ENCODE measurements at regions not wholly inside any gene's neighbourhood (a gene's known extent, or its start where the extent isn't known, plus 50 kb on each side); places are given as distances from the start of the nearest gene placed in this dataset.

GRCh38 chr7:104054362-104054761 lies 64.9 kb upstream of the RELN start:
- Histone ChIP-seq H3K4me1 (ENCODE audit: control insufficient read depth in 1 of 2, insufficient read depth in 2 of 2, low read depth in 1 of 2, low read length in 1 of 2) (no peaks in the 10 kb centered on the region), H3K27me3 (ENCODE audit: insufficient read depth) (0 out of 2 replicates have a peak, but pooled peaks cover 7% of the 10 kb centered on the region), H3K9me2 (no peaks in the 10 kb centered on the region), H4K20me1 (ENCODE audit: insufficient read depth) (no peaks in the 10 kb centered on the region), H3K36me3 (replicated peaks in 1 of 2; ENCODE audit: control insufficient read depth in 1 of 2, insufficient read depth in 2 of 2, low read length in 1 of 2) (no peaks in the 10 kb centered on the region), H2AFZ (ENCODE audit: low read depth) (no peak overlapping the region), H3K4me2 (no peak overlapping the region), H3K27ac (ENCODE audit: low read depth in 2 of 2, low read length in 1 of 2) (no peak overlapping the region), H3K9ac (no peak overlapping the region), H3K9me3 (no peaks in the 10 kb centered on the region), H3K79me2 (ENCODE audit: insufficient read depth) (no peaks in the 10 kb centered on the region), H3K4me3 (ENCODE audit: low read depth in 2 of 2, low read length in 1 of 2) (no peak overlapping the region), H3F3A (replicated peaks; ENCODE audit: insufficient read depth) (no peaks in the 10 kb centered on the region)
- ChIA-PET POLR2A (no interaction called here), CTCF (interaction anchor here (0.8 to 1.6 kb wide), 3 partner anchors 9 to 440 kb away, joined by 3 to 5 read pairs (median 3); no protein-coding TSS in a partner anchor)
- WGBS (ENCODE audit: low lambda C conversion rate), result 61% methylated on average over 1 of the region's 1 CpG
- TF ChIP-seq SMC3 (IDR thresholded peaks at IDR 0.05; ENCODE audit: low read depth, low read length) (no peak), RFX5 (IDR thresholded peaks at IDR 0.05; ENCODE audit: low read length) (no peak), USF2 (IDR thresholded peaks at IDR 0.05; ENCODE audit: borderline replicate concordance, low read depth, low read length) (no peak), NFIC (IDR thresholded peaks at IDR 0.05; ENCODE audit: borderline replicate concordance) (no peak), RXRA (IDR thresholded peaks at IDR 0.05; ENCODE audit: borderline replicate concordance, low read depth) (no peak), MEF2A (IDR thresholded peaks at IDR 0.05; ENCODE audit: borderline replicate concordance, low read depth) (no peak), RAD21 (IDR thresholded peaks at IDR 0.05; ENCODE audit: low read length) (no peak), GABPA (IDR thresholded peaks at IDR 0.05; ENCODE audit: low read depth) (no peak), REST (IDR thresholded peaks at IDR 0.05; ENCODE audit: low read depth, low read length) (no peak), EP300 (IDR thresholded peaks at IDR 0.05; ENCODE audit: borderline replicate concordance in 1 of 2, low read depth in 1 of 2, low read length in 1 of 2) (no peak), SIN3A (IDR thresholded peaks at IDR 0.05; ENCODE audit: borderline replicate concordance, low read depth, low read length) (no peak), TCF12 (IDR thresholded peaks at IDR 0.05) (no peak), YY1 (IDR thresholded peaks at IDR 0.05; ENCODE audit: low read depth) (no peak), FOSL2 (IDR thresholded peaks at IDR 0.05; ENCODE audit: borderline replicate concordance, low read depth) (no peak), PBX3 (IDR thresholded peaks at IDR 0.05) (no peak), POLR2AphosphoS5 (IDR thresholded peaks at IDR 0.05; ENCODE audit: low read depth, low read length) (no peak)
- DNase-seq, result no peak
